ENCODE measurements at regions not wholly inside any gene's neighbourhood (a gene's known extent, or its start where the extent isn't known, plus 50 kb on each side); places are given as distances from the start of the nearest gene placed in this dataset.

DNA sequence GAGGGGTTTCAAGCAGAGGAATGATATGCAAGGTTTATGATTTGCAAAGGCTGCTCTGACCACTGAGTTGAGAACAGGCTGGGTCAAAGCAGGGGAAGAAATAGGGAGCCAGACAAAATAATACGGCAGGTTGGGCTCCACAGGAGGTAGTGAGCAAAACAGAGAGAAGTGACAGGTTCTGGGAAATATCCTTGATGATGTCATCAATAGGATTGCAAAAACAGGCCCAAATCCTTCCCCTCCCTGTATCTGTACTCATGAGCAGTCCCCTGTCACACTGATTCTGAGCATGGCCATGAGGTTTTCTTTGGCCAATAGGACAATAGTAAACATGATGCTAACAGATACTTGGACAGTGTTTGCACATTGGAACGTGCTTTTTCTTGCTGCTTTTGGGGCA lies 471.8 kb upstream of the BRINP1 start:
- intact Hi-C loops (cut with micrococcal nuclease) (no loop called here), dilution Hi-C loops (cut with MboI; ENCODE audit: extremely low pct_ligation_motif_present, low sequenced_read_pairs) (no loop called here)
- Histone ChIP-seq H3K4me2 (ENCODE audit: insufficient read depth, low read length) (no peak overlapping the region), H3K27me3 (ENCODE audit: control insufficient read depth in 2 of 2, insufficient read depth in 2 of 2, low read length in 2 of 2) (no peaks in the 10 kb centered on the region), H3K9ac (replicated peaks; ENCODE audit: extremely low read depth, insufficient read depth, low read length) (no peak overlapping the region), H2AFZ (ENCODE audit: low read depth, low read length) (no peak overlapping the region), H3K4me1 (ENCODE audit: control insufficient read depth, extremely low read depth, insufficient read depth, low read length) (no peaks in the 10 kb centered on the region), H3K9me1 (replicated peaks; ENCODE audit: control insufficient read depth, extremely low read depth, insufficient read depth, low read length) (no peaks in the 10 kb centered on the region), H4K20me1 (replicated peaks; ENCODE audit: control insufficient read depth, extremely low read depth, insufficient read depth, low read length) (no peaks in the 10 kb centered on the region), H3K27ac (ENCODE audit: insufficient read depth, low read depth, low read length) (no peak overlapping the region), H3K4me3 (replicated peaks in 1 of 3; ENCODE audit: insufficient read depth in 1 of 3, low read depth in 1 of 3, low read length in 3 of 3) (no peak overlapping the region), H3K79me2 (ENCODE audit: control insufficient read depth, insufficient read depth, low read length) (no peaks in the 10 kb centered on the region), H3K9me3 (replicated peaks; ENCODE audit: control insufficient read depth, insufficient read depth, low read length) (peaks cover 8% of the 10 kb centered on the region), H3K36me3 (ENCODE audit: control insufficient read depth in 2 of 2, extremely low read depth in 1 of 2, insufficient read depth in 2 of 2, low read length in 2 of 2) (no peaks in the 10 kb centered on the region)
- no TSS peak for BruUV-seq (replicated peaks)
- FAIRE-seq (no peak), DNase-seq (ENCODE audit: low read depth, low spot score) (no peak)
- TF ChIP-seq MYC (IDR thresholded peaks at IDR 0.05; ENCODE audit: low read depth, low read length) (no peak), FOS (IDR thresholded peaks at IDR 0.05; ENCODE audit: borderline replicate concordance, insufficient read depth, low read length) (no peak)
- TF ChIP-seq, protein P1, sequence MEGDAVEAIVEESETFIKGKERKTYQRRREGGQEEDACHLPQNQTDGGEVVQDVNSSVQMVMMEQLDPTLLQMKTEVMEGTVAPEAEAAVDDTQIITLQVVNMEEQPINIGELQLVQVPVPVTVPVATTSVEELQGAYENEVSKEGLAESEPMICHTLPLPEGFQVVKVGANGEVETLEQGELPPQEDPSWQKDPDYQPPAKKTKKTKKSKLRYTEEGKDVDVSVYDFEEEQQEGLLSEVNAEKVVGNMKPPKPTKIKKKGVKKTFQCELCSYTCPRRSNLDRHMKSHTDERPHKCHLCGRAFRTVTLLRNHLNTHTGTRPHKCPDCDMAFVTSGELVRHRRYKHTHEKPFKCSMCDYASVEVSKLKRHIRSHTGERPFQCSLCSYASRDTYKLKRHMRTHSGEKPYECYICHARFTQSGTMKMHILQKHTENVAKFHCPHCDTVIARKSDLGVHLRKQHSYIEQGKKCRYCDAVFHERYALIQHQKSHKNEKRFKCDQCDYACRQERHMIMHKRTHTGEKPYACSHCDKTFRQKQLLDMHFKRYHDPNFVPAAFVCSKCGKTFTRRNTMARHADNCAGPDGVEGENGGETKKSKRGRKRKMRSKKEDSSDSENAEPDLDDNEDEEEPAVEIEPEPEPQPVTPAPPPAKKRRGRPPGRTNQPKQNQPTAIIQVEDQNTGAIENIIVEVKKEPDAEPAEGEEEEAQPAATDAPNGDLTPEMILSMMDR (IDR thresholded peaks at IDR 0.05; ENCODE audit: extremely low read depth in 1 of 2, insufficient read depth in 1 of 2, low read depth in 1 of 2, low read length in 2 of 2), result no peak
- TF ChIP-seq, protein P2, sequence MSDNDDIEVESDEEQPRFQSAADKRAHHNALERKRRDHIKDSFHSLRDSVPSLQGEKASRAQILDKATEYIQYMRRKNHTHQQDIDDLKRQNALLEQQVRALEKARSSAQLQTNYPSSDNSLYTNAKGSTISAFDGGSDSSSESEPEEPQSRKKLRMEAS (IDR thresholded peaks at IDR 0.05; ENCODE audit: insufficient read depth, insufficient read length), result no peak
- CTCF ChIA-PET, result no interaction called here
- POLR2A ChIA-PET, result no interaction called here

DNA sequence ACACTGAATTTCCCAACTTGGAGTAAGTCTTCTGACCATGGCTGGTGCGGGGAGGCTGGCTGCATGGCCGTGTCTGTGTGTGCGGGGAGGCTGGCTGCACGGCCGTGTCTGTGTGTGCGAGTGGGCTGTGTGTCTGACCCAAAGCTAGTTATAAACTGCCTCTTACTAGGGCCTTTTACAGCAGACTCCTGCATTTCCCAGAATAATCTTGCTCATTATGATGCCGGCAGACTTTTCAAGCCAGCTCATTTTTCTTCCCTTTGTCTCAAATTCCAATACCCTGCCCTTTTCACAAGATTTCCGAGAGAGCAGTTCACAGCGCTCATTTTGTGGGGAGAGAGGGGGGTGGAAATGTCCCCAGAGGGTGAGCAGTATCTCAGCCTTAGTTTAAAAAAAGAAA lies 470.7 kb upstream of the BRINP1 start:
- H3K4me1 ChIP-seq (ENCODE audit: control insufficient read depth, extremely low read depth, insufficient read depth, low read length), result no peaks in the 10 kb centered on the region
- DNase-seq (ENCODE audit: low read depth, low spot score) (no peak), FAIRE-seq (no peak)
- H4K20me1 ChIP-seq (replicated peaks; ENCODE audit: control insufficient read depth, extremely low read depth, insufficient read depth, low read length), result no peaks in the 10 kb centered on the region
- no peaks in the 10 kb centered on the region for H3K79me2 ChIP-seq (ENCODE audit: control insufficient read depth, insufficient read depth, low read length)
- POLR2A ChIA-PET, result no interaction called here
- CTCF ChIA-PET, result no interaction called here
- BruUV-seq (replicated peaks), result no TSS peak
- intact Hi-C loops (cut with micrococcal nuclease) (no loop called here), dilution Hi-C loops (cut with MboI; ENCODE audit: extremely low pct_ligation_motif_present, low sequenced_read_pairs) (no loop called here)
- TF ChIP-seq, protein P1 (IDR thresholded peaks at IDR 0.05; ENCODE audit: extremely low read depth in 1 of 2, insufficient read depth in 1 of 2, low read depth in 1 of 2, low read length in 2 of 2), result no peak
- TF ChIP-seq GATA2 (IDR thresholded peaks at IDR 0.05; ENCODE audit: insufficient read depth, insufficient read length, low read depth, low read length), result no peak
- no peak for TF ChIP-seq EZH2 (IDR thresholded peaks at IDR 0.05; ENCODE audit: borderline replicate concordance, low read depth, low read length, severe bottlenecking)
- TF ChIP-seq FOS (IDR thresholded peaks at IDR 0.05; ENCODE audit: borderline replicate concordance, insufficient read depth, low read length), result no peak
- TF ChIP-seq MYC (IDR thresholded peaks at IDR 0.05; ENCODE audit: low read depth, low read length), result no peak
- TF ChIP-seq, protein P2 (IDR thresholded peaks at IDR 0.05; ENCODE audit: insufficient read depth, insufficient read length), result no peak
- no peak for TF ChIP-seq POLR2AphosphoS5 (IDR thresholded peaks at IDR 0.05; ENCODE audit: insufficient read depth, low read depth, low read length)
- TF ChIP-seq POLR2A (IDR thresholded peaks at IDR 0.05; ENCODE audit: low read depth, low read length), result no peak
- no peak for TF ChIP-seq JUN (IDR thresholded peaks at IDR 0.05; ENCODE audit: borderline replicate concordance, insufficient read depth, insufficient read length, low read depth)
- no peak overlapping the region for H2AFZ ChIP-seq (ENCODE audit: low read depth, low read length)
- peaks cover 8% of the 10 kb centered on the region for H3K9me3 ChIP-seq (replicated peaks; ENCODE audit: control insufficient read depth, insufficient read depth, low read length)
- H3K27ac ChIP-seq (ENCODE audit: insufficient read depth, low read depth, low read length), result no peak overlapping the region
- no peaks in the 10 kb centered on the region for H3K27me3 ChIP-seq (ENCODE audit: control insufficient read depth in 2 of 2, insufficient read depth in 2 of 2, low read length in 2 of 2)
- H3K4me2 ChIP-seq (ENCODE audit: insufficient read depth, low read length), result no peak overlapping the region
- H3K36me3 ChIP-seq (ENCODE audit: control insufficient read depth in 2 of 2, extremely low read depth in 1 of 2, insufficient read depth in 2 of 2, low read length in 2 of 2), result no peaks in the 10 kb centered on the region
- H3K9me1 ChIP-seq (replicated peaks; ENCODE audit: control insufficient read depth, extremely low read depth, insufficient read depth, low read length), result no peaks in the 10 kb centered on the region
- H3K4me3 ChIP-seq (replicated peaks in 1 of 3; ENCODE audit: insufficient read depth in 1 of 3, low read depth in 1 of 3, low read length in 3 of 3), result no peak overlapping the region
- no peak overlapping the region for H3K9ac ChIP-seq (replicated peaks; ENCODE audit: extremely low read depth, insufficient read depth, low read length)

Measured in endothelial cell of umbilical vein (primary cell).